Keratinocyte (primary cell): ENCODE measurements at regions not wholly inside any gene's neighbourhood (a gene's known extent, or its start where the extent isn't known, plus 50 kb on each side); places are given as distances from the start of the nearest gene placed in this dataset.

Experiments used
- DNase-seq: peaks from one replicate; pipeline ENCODE4 v3.0.0-alpha.2; 2011; ENCODE audit warnings: low read depth, missing footprints, low spot score
- FAIRE-seq: peaks from 2 replicates; lab custom pipeline; 2011; peaks lifted over from hg19 to GRCh38; lab: Jason Lieb, UNC
- H2AFZ ChIP-seq: 2 replicates; pipeline ENCODE4 v1.6.0; 2012; ENCODE audit warnings: low read length, control low read depth, inconsistent platforms; ENCODE audit not compliant: control insufficient read depth
- H3K27ac ChIP-seq: 2 replicates; pipeline ENCODE4 v1.5.1; 2011; ENCODE audit warnings: low read length; ENCODE audit not compliant: control insufficient read depth, insufficient read depth
- H3K27me3 ChIP-seq: 3 replicates; pipeline ENCODE4 v1.6.0; 2011; ENCODE audit warnings: low read length; ENCODE audit not compliant: control insufficient read depth, insufficient read depth; ENCODE audit errors: extremely low read depth
- H3K36me3 ChIP-seq, 2 experiments: 2 replicates in 1 of 2; 3 replicates in 1 of 2; pipeline ENCODE4 v1.5.1; 2011; ENCODE audit warnings: low read length in 2 of 2, mild to moderate bottlenecking in 1 of 2; ENCODE audit not compliant: control insufficient read depth in 2 of 2, insufficient read depth in 2 of 2; ENCODE audit errors: extremely low read depth in 1 of 2
- H3K4me1 ChIP-seq: 3 replicates; pipeline ENCODE4 v1.5.1; 2011; ENCODE audit warnings: low read length; ENCODE audit not compliant: control insufficient read depth, insufficient read depth; ENCODE audit errors: extremely low read depth
- H3K4me2 ChIP-seq: 3 replicates; pipeline ENCODE4 v1.6.0; 2011; ENCODE audit warnings: low read depth, low read length; ENCODE audit not compliant: control insufficient read depth, insufficient read depth; ENCODE audit errors: extremely low read depth
- H3K4me3 ChIP-seq, 3 experiments: fragments of 200-600 bp in 1 of 3; sonication (generic) in 1 of 3; 2 replicates in 2 of 3; 3 replicates in 1 of 3; pipeline ENCODE4 v1.5.1; 2011 to 2016; ENCODE audit warnings: low read length in 3 of 3, mild to moderate bottlenecking in 3 of 3, control low read depth in 2 of 3, inconsistent platforms in 1 of 3, low read depth in 1 of 3, mixed read lengths in 1 of 3, mixed run types in 1 of 3, moderate library complexity in 1 of 3; ENCODE audit not compliant: control insufficient read depth in 2 of 3, insufficient read depth in 2 of 3; ENCODE audit errors: extremely low read depth in 1 of 3
- H3K79me2 ChIP-seq: 2 replicates; pipeline ENCODE4 v1.6.0; 2012; ENCODE audit warnings: low read length; ENCODE audit not compliant: control insufficient read depth, insufficient read depth
- H3K9ac ChIP-seq: 3 replicates; pipeline ENCODE4 v1.6.0; 2011; ENCODE audit warnings: low read length; ENCODE audit not compliant: control insufficient read depth, insufficient read depth; ENCODE audit errors: extremely low read depth
- H3K9me1 ChIP-seq: 3 replicates; pipeline ENCODE4 v1.6.0; 2011; ENCODE audit warnings: low read length; ENCODE audit not compliant: control insufficient read depth, insufficient read depth; ENCODE audit errors: extremely low read depth
- H3K9me3 ChIP-seq: 2 replicates; pipeline ENCODE4 v1.5.1; 2012; ENCODE audit warnings: low read depth, low read length; ENCODE audit not compliant: control insufficient read depth
- H4K20me1 ChIP-seq: 3 replicates; pipeline ENCODE4 v1.6.0; 2011; ENCODE audit warnings: low read length; ENCODE audit not compliant: control insufficient read depth, insufficient read depth; ENCODE audit errors: extremely low read depth
- CTCF ChIP-seq, 3 experiments: IDR thresholded peaks in 1 of 3; conservative IDR thresholded peaks in 1 of 3; optimal IDR thresholded peaks in 1 of 3; 2 replicates in 2 of 3; 3 replicates in 1 of 3; pipeline versions ENCODE3 to v1.5.1; 2011; ENCODE audit warnings: low read length in 3 of 3, mild to moderate bottlenecking in 3 of 3, moderate library complexity in 2 of 3, control low read depth in 1 of 3, inconsistent platforms in 1 of 3; ENCODE audit not compliant: insufficient read depth in 2 of 3; ENCODE audit errors: extremely low read depth in 1 of 3
- EZH2 ChIP-seq: IDR thresholded peaks from one replicate; pipeline ENCODE4 v1.6.1; 2012; ENCODE audit warnings: inconsistent platforms, mild to moderate bottlenecking, low read length, moderate library complexity
- dilution Hi-C: fragments of 300-500 bp; cut with MboI; formaldehyde crosslinking; loops from one replicate; pipeline ENCODE4 v1.7.0; 2020; ENCODE audit warnings: low sequenced_read_pairs; ENCODE audit not compliant: extremely low pct_ligation_motif_present

- H3K4me2 ChIP-seq = no peak overlapping the region
- no peak for DNase-seq
- dilution Hi-C loops = no loop called here
- no peak for TF ChIP-seq EZH2
- no peak for TF ChIP-seq CTCF (optimal IDR thresholded peaks at IDR 0.05 in 1 of 3, IDR thresholded peaks at IDR 0.05 in 1 of 3, conservative IDR thresholded peaks at IDR 0.05 in 1 of 3; ENCODE audit: extremely low read depth in 1 of 3, insufficient read depth in 2 of 3, low read length in 3 of 3)
- H3K27me3 ChIP-seq = peaks cover 6% of the 10 kb centered on the region
- no peaks in the 10 kb centered on the region for H3K79me2 ChIP-seq
- H3K36me3 ChIP-seq = no peaks in the 10 kb centered on the region
- no peak for FAIRE-seq
- H3K4me1 ChIP-seq = no peaks in the 10 kb centered on the region
- no peak overlapping the region for H3K4me3 ChIP-seq
- no peak overlapping the region for H3K9ac ChIP-seq
- no peaks in the 10 kb centered on the region for H4K20me1 ChIP-seq
- H2AFZ ChIP-seq = no peak overlapping the region
- no peaks in the 10 kb centered on the region for H3K9me1 ChIP-seq
- no peaks in the 10 kb centered on the region for H3K9me3 ChIP-seq
- no peak overlapping the region for H3K27ac ChIP-seq
Measured at GRCh38 chr3:71924721-71925120, 139.8 kb upstream of the PROK2 start.

- Histone ChIP-seq H3K27ac (no peak overlapping the region), H3K4me1 (no peaks in the 10 kb centered on the region), H3K27me3 (peaks cover 11% of the 10 kb centered on the region), H3K36me3 (no peaks in the 10 kb centered on the region), H2AFZ (no peak overlapping the region), H3K79me2 (no peaks in the 10 kb centered on the region), H4K20me1 (no peaks in the 10 kb centered on the region), H3K9me3 (no peaks in the 10 kb centered on the region), H3K4me2 (no peak overlapping the region), H3K4me3 (no peak overlapping the region), H3K9ac (no peak overlapping the region), H3K9me1 (no peaks in the 10 kb centered on the region)
- no peak for FAIRE-seq
- DNase-seq = no peak
- no peak for TF ChIP-seq EZH2
- no peak for TF ChIP-seq CTCF (optimal IDR thresholded peaks at IDR 0.05 in 1 of 3, IDR thresholded peaks at IDR 0.05 in 1 of 3, conservative IDR thresholded peaks at IDR 0.05 in 1 of 3; ENCODE audit: extremely low read depth in 1 of 3, insufficient read depth in 2 of 3, low read length in 3 of 3)
- dilution Hi-C loops = no loop called here
Measured at GRCh38 chr3:71921036-71921435, 136.1 kb upstream of the PROK2 start.
